GM19324 (cell line): ENCODE measurements at regions not wholly inside any gene's neighbourhood (a gene's known extent, or its start where the extent isn't known, plus 50 kb on each side); places are given as distances from the start of the nearest gene placed in this dataset.

Experiments
- ATAC-seq: cut with Tn5 transposase; IDR thresholded peaks from one replicate; pipeline ENCODE4 v1.9.1; 2021; ENCODE audit warnings: mild to moderate bottlenecking, moderate library complexity; ENCODE audit not compliant: unreplicated experiment, low FRiP score

GRCh38 chr9:110106661-110107060 is 101.3 kb downstream of the C9orf152 start:
- no peak for ATAC-seq

GRCh38 chr9:110109333-110110092 is 98.4 kb downstream of the C9orf152 start:
- no peak for ATAC-seq

- ATAC-seq: peak; percentile 85
Observed at GRCh38 chr9:110110154-110110553, 97.8 kb downstream of the C9orf152 start.

- ATAC-seq: no peak
Observed at GRCh38 chr9:110111868-110112267, 96.1 kb downstream of the C9orf152 start.

- ATAC-seq: no peak
Observed at GRCh38 chr9:110112792-110113191, 95.2 kb downstream of the C9orf152 start.

GRCh38 chr9:110114086-110114858 is 93.7 kb downstream of the C9orf152 start:
- ATAC-seq: no peak

GRCh38 chr9:110114859-110115201 is 93.1 kb downstream of the C9orf152 start:
- ATAC-seq: no peak

- ATAC-seq: no peak
Observed at GRCh38 chr9:110115341-110115820, 92.6 kb downstream of the C9orf152 start.

GRCh38 chr9:110115826-110116542 is 92.0 kb downstream of the C9orf152 start:
- no peak for ATAC-seq

- no peak for ATAC-seq
Observed at GRCh38 chr9:110116543-110116885, 91.4 kb downstream of the C9orf152 start.

GRCh38 chr9:110121170-110121569 is 86.8 kb downstream of the C9orf152 start:
- ATAC-seq: no peak

GRCh38 chr9:110123341-110124095 is 84.4 kb downstream of the C9orf152 start:
- ATAC-seq: no peak

- ATAC-seq: no peak
Observed at GRCh38 chr9:110124439-110124838, 83.5 kb downstream of the C9orf152 start.

GRCh38 chr9:110125207-110125751 is 82.7 kb downstream of the C9orf152 start:
- no peak for ATAC-seq

GRCh38 chr9:110125763-110126351 is 82.1 kb downstream of the C9orf152 start:
- no peak for ATAC-seq

- ATAC-seq: no peak
Observed at GRCh38 chr9:110126499-110126941, 81.4 kb downstream of the C9orf152 start.

GRCh38 chr9:110126986-110127864 is 80.7 kb downstream of the C9orf152 start:
- no peak for ATAC-seq

GRCh38 chr9:110128664-110129329 is 79.2 kb downstream of the C9orf152 start:
- ATAC-seq: peak; percentile 71
